Embryonic facial prominence (tissue), 1 donor: ENCODE measurements at regions not wholly inside any gene's neighbourhood (a gene's known extent, or its start where the extent isn't known, plus 50 kb on each side); places are given as distances from the start of the nearest gene placed in this dataset.
"Not testable (repeated sequence)": the region's sequence is repeated elsewhere in the genome, so short reads cannot be mapped to it uniquely, and the experiment has no call there.

Source experiments
- DNase-seq: peaks from one replicate; pipeline ENCODE4 v3.0.0-alpha.2; 2016; ENCODE audit errors: extremely low spot score

- DNase-seq, result not testable (repeated sequence)
These were observed 2296.2 kb upstream of the RAG2 start for GRCh38 chr11:38894201-38894600.

- no peak for DNase-seq
These were observed 2286.3 kb upstream of the RAG2 start for GRCh38 chr11:38884145-38884865.

GRCh38 chr11:38867338-38867737 is 2269.3 kb upstream of the RAG2 start:
- DNase-seq, result no peak

GRCh38 chr11:38865922-38866321 is 2267.9 kb upstream of the RAG2 start:
- no peak for DNase-seq

GRCh38 chr11:38842991-38843390 is 2245.0 kb upstream of the RAG2 start:
- DNase-seq, result no peak

- no peak for DNase-seq
These were observed 2241.0 kb upstream of the RAG2 start for GRCh38 chr11:38839071-38839470.

GRCh38 chr11:38835966-38836365 is 2237.9 kb upstream of the RAG2 start:
- DNase-seq, result no peak

- DNase-seq, result no peak
These were observed 2226.5 kb upstream of the RAG2 start for GRCh38 chr11:38824573-38824972.

- DNase-seq, result not testable (repeated sequence)
These were observed 2223.8 kb upstream of the RAG2 start for GRCh38 chr11:38821786-38822185.

GRCh38 chr11:38819981-38820380 is 2221.9 kb upstream of the RAG2 start:
- DNase-seq, result no peak

- DNase-seq, result no peak
These were observed 2220.7 kb upstream of the RAG2 start for GRCh38 chr11:38818720-38819119.

- DNase-seq, result no peak
These were observed 2216.6 kb upstream of the RAG2 start for GRCh38 chr11:38814670-38815069.

GRCh38 chr11:38809521-38809920 is 2211.5 kb upstream of the RAG2 start:
- no peak for DNase-seq

GRCh38 chr11:38796281-38796680 is 2198.2 kb upstream of the RAG2 start:
- no peak for DNase-seq

GRCh38 chr11:38795027-38795426 is 2197.0 kb upstream of the RAG2 start:
- no peak for DNase-seq

GRCh38 chr11:38791346-38791961 is 2193.4 kb upstream of the RAG2 start:
- DNase-seq, result peak; percentile 66

- no peak for DNase-seq
These were observed 2190.5 kb upstream of the RAG2 start for GRCh38 chr11:38788561-38788960.

GRCh38 chr11:38784164-38784563 is 2186.1 kb upstream of the RAG2 start:
- DNase-seq, result no peak

GRCh38 chr11:38766796-38767195 is 2168.8 kb upstream of the RAG2 start:
- DNase-seq, result no peak

- DNase-seq, result no peak
These were observed 2161.4 kb upstream of the RAG2 start for GRCh38 chr11:38759394-38759793.

GRCh38 chr11:38756537-38756936 is 2158.5 kb upstream of the RAG2 start:
- DNase-seq, result no peak

GRCh38 chr11:38751421-38751820 is 2153.4 kb upstream of the RAG2 start:
- no peak for DNase-seq

- not testable (repeated sequence) for DNase-seq
These were observed 2148.5 kb upstream of the RAG2 start for GRCh38 chr11:38746516-38746915.

GRCh38 chr11:38723361-38723760 is 2125.3 kb upstream of the RAG2 start:
- DNase-seq, result no peak
